IMR-90 (cell line): ENCODE measurements at regions not wholly inside any gene's neighbourhood (a gene's known extent, or its start where the extent isn't known, plus 50 kb on each side); places are given as distances from the start of the nearest gene placed in this dataset.

Source experiments
- ATAC-seq: fragments of 200-7000 bp; cut with Tn5 transposase; 2 replicates; pipeline ENCODE4 v1.9.1; 2020; ENCODE audit warnings: low read depth, mild to moderate bottlenecking, moderate library complexity
- BruUV-seq: library from RNA; stranded (reverse); fragments of 400-500 nt; replicated peaks from 2 replicates; lab custom pipeline; 2021; lab: Mats Ljungman, UMichigan
- CTCF ChIA-PET: fragments of 300-600 bp; formaldehyde crosslinking; extraction: SDS; loops from one replicate; lab custom pipeline; 2021; ENCODE audit warnings: antibody characterized with exemption; lab: Yijun Ruan, JAX
- POLR2A ChIA-PET: fragments of 300-600 bp; sonication (Branson Sonifier 250); formaldehyde crosslinking; loops from one replicate; lab custom pipeline; 2022; ENCODE audit warnings: antibody characterized with exemption; ENCODE audit not compliant: unreplicated experiment; lab: Charles Lee
- DNase-seq: peaks from one replicate; pipeline ENCODE4 v3.0.0; 2013
- H2AFZ ChIP-seq: replicated peaks from 2 replicates; pipeline ENCODE3; 2013; ENCODE audit warnings: low read length, mild to moderate bottlenecking; ENCODE audit not compliant: poor library complexity
- H2AK5ac ChIP-seq: 2 replicates; pipeline ENCODE4 v1.6.1; 2013; ENCODE audit warnings: low read depth, low read length, inconsistent platforms
- H2AK9ac ChIP-seq: replicated peaks from 2 replicates; pipeline ENCODE3; 2013; ENCODE audit warnings: mild to moderate bottlenecking, low read depth, low read length, moderate library complexity; ENCODE audit not compliant: poor library complexity
- H2BK120ac ChIP-seq: 2 replicates; pipeline ENCODE4 v1.6.1; 2013; ENCODE audit warnings: low read depth, low read length, inconsistent platforms
- H2BK15ac ChIP-seq: 3 replicates; pipeline ENCODE4 v1.6.1; 2013; ENCODE audit warnings: low read depth, low read length, inconsistent platforms
- H2BK20ac ChIP-seq: 2 replicates; pipeline ENCODE4 v1.6.1; 2013; ENCODE audit warnings: low read depth, mild to moderate bottlenecking, inconsistent platforms, low read length, moderate library complexity
- H2BK5ac ChIP-seq: 2 replicates; pipeline ENCODE4 v1.6.1; 2013; ENCODE audit warnings: mild to moderate bottlenecking, low read depth, low read length, inconsistent platforms; ENCODE audit not compliant: poor library complexity, severe bottlenecking
- H3K14ac ChIP-seq: replicated peaks from 2 replicates; pipeline ENCODE4 v1.6.1; 2013; ENCODE audit warnings: low read depth, low read length, inconsistent platforms
- H3K18ac ChIP-seq: 2 replicates; pipeline ENCODE4 v1.6.1; 2013; ENCODE audit warnings: low read depth, low read length, control low read depth
- H3K23ac ChIP-seq: 2 replicates; pipeline ENCODE4 v1.6.1; 2013; ENCODE audit warnings: low read depth, low read length, inconsistent platforms
- H3K27ac ChIP-seq: 2 replicates; pipeline ENCODE4 v1.5.1; 2013; ENCODE audit warnings: mild to moderate bottlenecking, control low read depth, low read length; ENCODE audit not compliant: insufficient read depth
- H3K27me3 ChIP-seq: 2 replicates; pipeline ENCODE4 v1.6.1; 2013; ENCODE audit warnings: low read length; ENCODE audit not compliant: control insufficient read depth, insufficient read depth
- H3K36me3 ChIP-seq: 2 replicates; pipeline ENCODE4 v1.6.1; 2013; ENCODE audit warnings: low read length, mixed read lengths; ENCODE audit not compliant: control insufficient read depth, insufficient read depth
- H3K4ac ChIP-seq: 2 replicates; pipeline ENCODE4 v1.6.1; 2013; ENCODE audit warnings: low read depth, low read length, inconsistent platforms
- H3K4me1 ChIP-seq: 2 replicates; pipeline ENCODE4 v1.6.1; 2013; ENCODE audit warnings: low read length, mixed read lengths; ENCODE audit not compliant: control insufficient read depth, insufficient read depth
- H3K4me2 ChIP-seq: 2 replicates; pipeline ENCODE4 v1.6.1; 2013; ENCODE audit warnings: low read depth, mild to moderate bottlenecking, control low read depth, low read length, moderate library complexity
- H3K4me3 ChIP-seq: 2 replicates; pipeline ENCODE4 v1.5.1; 2013; ENCODE audit warnings: low read depth, mild to moderate bottlenecking, control low read depth, low read length, moderate library complexity; ENCODE audit not compliant: insufficient read depth
- H3K56ac ChIP-seq: 2 replicates; pipeline ENCODE4 v1.6.1; 2013; ENCODE audit warnings: low read length, inconsistent platforms; ENCODE audit not compliant: insufficient read depth; ENCODE audit errors: extremely low read depth
- H3K79me1 ChIP-seq, 2 experiments: 2 replicates each; pipeline ENCODE4 v1.6.1; 2013; ENCODE audit warnings: low read length in 2 of 2, inconsistent platforms in 1 of 2, low read depth in 1 of 2
- H3K9ac ChIP-seq: 2 replicates; pipeline ENCODE4 v1.6.1; 2013; ENCODE audit warnings: low read depth, low read length, control low read depth
- H3K9me1 ChIP-seq: 2 replicates; pipeline ENCODE4 v1.6.1; 2013; ENCODE audit warnings: low read length, inconsistent platforms; ENCODE audit not compliant: insufficient read depth
- H3K9me3 ChIP-seq: 2 replicates; pipeline ENCODE4 v1.6.1; 2013; ENCODE audit warnings: low read length; ENCODE audit not compliant: control insufficient read depth, insufficient read depth
- H4K20me1 ChIP-seq: 2 replicates; pipeline ENCODE4 v1.6.1; 2013; ENCODE audit warnings: low read length, inconsistent platforms; ENCODE audit not compliant: insufficient read depth
- H4K5ac ChIP-seq: 2 replicates; pipeline ENCODE4 v1.6.1; 2013; ENCODE audit warnings: mild to moderate bottlenecking, low read depth, low read length, control low read depth
- H4K8ac ChIP-seq, 2 experiments: 2 replicates each; pipeline ENCODE4 v1.6.1; 2013; ENCODE audit warnings: low read depth in 2 of 2, low read length in 2 of 2, control low read depth in 1 of 2, inconsistent platforms in 1 of 2
- H4K91ac ChIP-seq: 2 replicates; pipeline ENCODE4 v1.6.1; 2013; ENCODE audit warnings: low read depth, low read length, inconsistent platforms; ENCODE audit not compliant: insufficient read depth
- BHLHE40 ChIP-seq: fragments of 150-350 bp; IDR thresholded peaks from 2 replicates; pipeline ENCODE4 v1.6.1; 2016; ENCODE audit warnings: mild to moderate bottlenecking, low read depth, low read length
- CEBPB ChIP-seq: IDR thresholded peaks from 2 replicates; pipeline ENCODE4 v1.6.1; 2012; ENCODE audit warnings: low read depth, low read length, improper control_type of control experiment
- CHD1 ChIP-seq: IDR thresholded peaks from 2 replicates; pipeline ENCODE4 v1.6.1; 2012; ENCODE audit warnings: low read depth, low read length, improper control_type of control experiment
- FOS ChIP-seq: fragments of 150-350 bp; IDR thresholded peaks from 2 replicates; pipeline ENCODE4 v1.6.1; 2016; ENCODE audit warnings: low read depth, low read length
- MAFK ChIP-seq: IDR thresholded peaks from 2 replicates; pipeline ENCODE4 v1.6.1; 2012; ENCODE audit warnings: low read depth, low read length, improper control_type of control experiment
- MAZ ChIP-seq: IDR thresholded peaks from 2 replicates; pipeline ENCODE4 v1.6.1; 2012; ENCODE audit warnings: low read depth, mild to moderate bottlenecking, low read length, improper control_type of control experiment, moderate library complexity, borderline replicate concordance
- MXI1 ChIP-seq: IDR thresholded peaks from 2 replicates; pipeline ENCODE4 v1.6.1; 2012; ENCODE audit warnings: low read depth, mild to moderate bottlenecking, low read length, moderate library complexity, borderline replicate concordance
- NFE2L2 ChIP-seq: fragments of 150-350 bp; IDR thresholded peaks from 2 replicates; pipeline ENCODE4 v1.6.1; 2016; ENCODE audit warnings: low read depth, mild to moderate bottlenecking, low read length
- POLR2A ChIP-seq: IDR thresholded peaks from 2 replicates; pipeline ENCODE4 v1.6.1; 2012; ENCODE audit warnings: mild to moderate bottlenecking, low read depth, low read length
- RAD21 ChIP-seq: IDR thresholded peaks from 2 replicates; pipeline ENCODE4 v1.6.1; 2012; ENCODE audit warnings: low read length, improper control_type of control experiment
- RCOR1 ChIP-seq: IDR thresholded peaks from 2 replicates; pipeline ENCODE4 v1.6.1; 2012; ENCODE audit warnings: mild to moderate bottlenecking, low read length, improper control_type of control experiment; ENCODE audit not compliant: insufficient replicate concordance
- RFX5 ChIP-seq: IDR thresholded peaks from 2 replicates; pipeline ENCODE4 v1.8.0; 2012; ENCODE audit warnings: low read depth, mild to moderate bottlenecking, low read length, moderate library complexity
- WGBS, 2 experiments: methylation state at CpG; one replicate each; pipeline versions ENCODE4 v1.1.5 to v1.1.7; 2013; ENCODE audit warnings: missing lambda C conversion rate in 2 of 2; ENCODE audit not compliant: insufficient read length in 1 of 2; ENCODE audit errors: extremely low coverage in 2 of 2; 5-methylcytosine and 5-hydroxymethylcytosine counted together
- dilution Hi-C: fragments of 300-500 bp; cut with HindIII; formaldehyde crosslinking; loops from one replicate; pipeline ENCODE4 v1.14.3; 2018; ENCODE audit warnings: low sequenced_read_pairs; ENCODE audit not compliant: unreplicated experiment
- in situ Hi-C: fragments of 300-500 bp; cut with MboI; formaldehyde crosslinking; loops from 3 replicates; pipeline ENCODE4 v1.14.3; 2019; ENCODE audit warnings: low sequenced_read_pairs, inconsistent platforms, mixed read lengths
- intact Hi-C: fragments of 100-400 bp; cut with micrococcal nuclease; formaldehyde crosslinking; loops from 2 replicates; pipeline ENCODE4 v1.10.0; 2022
- TF ChIP-seq, protein P1 (sequence below): fragments of 150-350 bp; IDR thresholded peaks from 2 replicates; pipeline ENCODE4 v1.6.1; 2016; ENCODE audit warnings: low read depth, mild to moderate bottlenecking, low read length, moderate library complexity, borderline replicate concordance
- TF ChIP-seq, protein P2 (sequence below): conservative IDR thresholded peaks from 2 replicates; pipeline ENCODE4 v1.5.1; 2012; ENCODE audit warnings: mild to moderate bottlenecking, low read depth, low read length, improper control_type of control experiment
- TF ChIP-seq, protein P3 (sequence below): fragments of 150-350 bp; IDR thresholded peaks from 2 replicates; pipeline ENCODE4 v1.6.1; 2017; ENCODE audit warnings: mild to moderate bottlenecking, antibody characterized with exemption, low read length, low read depth

DNA sequence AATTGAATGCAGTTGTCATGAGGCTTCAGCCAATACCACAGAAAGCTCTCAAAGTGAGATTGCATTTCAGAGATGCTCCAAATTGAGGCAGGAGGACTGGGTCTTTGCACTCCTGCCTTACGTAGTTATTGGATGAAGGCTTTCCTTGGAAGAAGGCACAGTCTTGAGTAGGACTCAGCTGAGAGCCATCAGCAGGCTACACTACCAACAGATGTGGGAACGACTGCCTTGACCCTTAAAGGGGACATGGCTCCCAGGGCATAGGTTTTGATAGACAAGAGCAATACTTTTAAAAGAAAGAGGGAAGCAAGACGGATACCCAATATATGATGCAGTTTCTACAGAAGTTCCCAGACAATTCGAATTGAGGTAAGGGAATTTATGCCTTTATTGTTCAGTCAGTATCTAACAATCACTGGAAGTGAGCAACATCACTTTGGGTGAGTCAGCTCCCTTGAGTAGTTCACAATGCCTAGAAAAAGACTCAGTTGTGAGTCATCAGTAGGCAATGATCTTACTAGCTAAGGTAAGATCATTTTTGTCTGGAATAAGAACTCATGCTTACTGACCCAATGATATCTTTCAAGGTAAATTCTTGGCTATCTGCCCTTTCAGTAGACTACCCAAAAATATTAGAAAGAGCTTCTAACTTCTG, 390.8 kb downstream of the GJA1 start:
- whole genome bisulfite sequencing, 2 experiments = no CpG with 5 or more reads among the region's 4 CpGs
- Histone ChIP-seq H2BK20ac (peak overlapping the region; percentile 93), H3K27ac (no peak overlapping the region), H3K4ac (peak overlapping the region; percentile 85), H2AK5ac (peak overlapping the region; percentile 87), H4K8ac (peak overlapping the region; percentile 30 to 68; a peak in 3 of 4 replicates), H3K27me3 (no peaks in the 10 kb centered on the region), H3K4me2 (no peak overlapping the region), H3K56ac (no peak overlapping the region), H2AK9ac (peak overlapping the region; percentile 53), H4K20me1 (no peaks in the 10 kb centered on the region), H3K4me1 (peaks cover 11% of the 10 kb centered on the region), H3K4me3 (no peak overlapping the region), H2BK5ac (peak overlapping the region; percentile 11), H3K9me1 (peaks cover 7% of the 10 kb centered on the region), H3K9ac (no peak overlapping the region), H2AFZ (peak overlapping the region; percentile 40), H3K14ac (peak overlapping the region; percentile 75), H3K9me3 (no peaks in the 10 kb centered on the region), H3K36me3 (no peaks in the 10 kb centered on the region), H3K23ac (no peak overlapping the region), H3K18ac (no peak overlapping the region; the same call in 1 of the 2 replicates), H4K5ac (no peak overlapping the region), H3K79me1 (no peaks in the 10 kb centered on the region), H4K91ac (peak overlapping the region; percentile 67), H2BK120ac (peak overlapping the region; percentile 75), H2BK15ac (peak overlapping the region; percentile 91; the same call in 2 of the 3 replicates)
- in situ Hi-C loops (no loop called here), dilution Hi-C loops (no loop called here), intact Hi-C loops (no loop called here)
- CTCF ChIA-PET = interaction anchor here (0.6 kb wide), 1 partner anchor 13 kb away, joined by 5 read pairs; no protein-coding TSS in a partner anchor
- POLR2A ChIA-PET = no interaction called here
- DNase-seq (peak; percentile 95), ATAC-seq (peak; percentile 60; the same call in 1 of the 2 replicates)
- no TSS peak for BruUV-seq
- TF ChIP-seq, protein P1, sequence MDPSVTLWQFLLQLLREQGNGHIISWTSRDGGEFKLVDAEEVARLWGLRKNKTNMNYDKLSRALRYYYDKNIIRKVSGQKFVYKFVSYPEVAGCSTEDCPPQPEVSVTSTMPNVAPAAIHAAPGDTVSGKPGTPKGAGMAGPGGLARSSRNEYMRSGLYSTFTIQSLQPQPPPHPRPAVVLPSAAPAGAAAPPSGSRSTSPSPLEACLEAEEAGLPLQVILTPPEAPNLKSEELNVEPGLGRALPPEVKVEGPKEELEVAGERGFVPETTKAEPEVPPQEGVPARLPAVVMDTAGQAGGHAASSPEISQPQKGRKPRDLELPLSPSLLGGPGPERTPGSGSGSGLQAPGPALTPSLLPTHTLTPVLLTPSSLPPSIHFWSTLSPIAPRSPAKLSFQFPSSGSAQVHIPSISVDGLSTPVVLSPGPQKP = no peak
- peak; percentile 45; the same call in 1 of the 2 replicates for TF ChIP-seq BHLHE40
- no peak for TF ChIP-seq MXI1
- peak; percentile 96 for TF ChIP-seq FOS
- peak; percentile 64 for TF ChIP-seq CEBPB
- no peak for TF ChIP-seq POLR2A
- TF ChIP-seq, protein P2, sequence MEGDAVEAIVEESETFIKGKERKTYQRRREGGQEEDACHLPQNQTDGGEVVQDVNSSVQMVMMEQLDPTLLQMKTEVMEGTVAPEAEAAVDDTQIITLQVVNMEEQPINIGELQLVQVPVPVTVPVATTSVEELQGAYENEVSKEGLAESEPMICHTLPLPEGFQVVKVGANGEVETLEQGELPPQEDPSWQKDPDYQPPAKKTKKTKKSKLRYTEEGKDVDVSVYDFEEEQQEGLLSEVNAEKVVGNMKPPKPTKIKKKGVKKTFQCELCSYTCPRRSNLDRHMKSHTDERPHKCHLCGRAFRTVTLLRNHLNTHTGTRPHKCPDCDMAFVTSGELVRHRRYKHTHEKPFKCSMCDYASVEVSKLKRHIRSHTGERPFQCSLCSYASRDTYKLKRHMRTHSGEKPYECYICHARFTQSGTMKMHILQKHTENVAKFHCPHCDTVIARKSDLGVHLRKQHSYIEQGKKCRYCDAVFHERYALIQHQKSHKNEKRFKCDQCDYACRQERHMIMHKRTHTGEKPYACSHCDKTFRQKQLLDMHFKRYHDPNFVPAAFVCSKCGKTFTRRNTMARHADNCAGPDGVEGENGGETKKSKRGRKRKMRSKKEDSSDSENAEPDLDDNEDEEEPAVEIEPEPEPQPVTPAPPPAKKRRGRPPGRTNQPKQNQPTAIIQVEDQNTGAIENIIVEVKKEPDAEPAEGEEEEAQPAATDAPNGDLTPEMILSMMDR = no peak
- TF ChIP-seq CHD1 = no peak
- TF ChIP-seq RCOR1 = no peak
- no peak for TF ChIP-seq RFX5
- TF ChIP-seq, protein P3, sequence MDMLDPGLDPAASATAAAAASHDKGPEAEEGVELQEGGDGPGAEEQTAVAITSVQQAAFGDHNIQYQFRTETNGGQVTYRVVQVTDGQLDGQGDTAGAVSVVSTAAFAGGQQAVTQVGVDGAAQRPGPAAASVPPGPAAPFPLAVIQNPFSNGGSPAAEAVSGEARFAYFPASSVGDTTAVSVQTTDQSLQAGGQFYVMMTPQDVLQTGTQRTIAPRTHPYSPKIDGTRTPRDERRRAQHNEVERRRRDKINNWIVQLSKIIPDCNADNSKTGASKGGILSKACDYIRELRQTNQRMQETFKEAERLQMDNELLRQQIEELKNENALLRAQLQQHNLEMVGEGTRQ = no peak
- TF ChIP-seq MAZ = no peak
- TF ChIP-seq MAFK = no peak
- TF ChIP-seq NFE2L2 = peak; percentile 39; the same call in 1 of the 2 replicates
- TF ChIP-seq RAD21 = no peak
